ENCODE measurements at regions not wholly inside any gene's neighbourhood (a gene's known extent, or its start where the extent isn't known, plus 50 kb on each side); places are given as distances from the start of the nearest gene placed in this dataset.

- TF ChIP-seq CTCF (IDR thresholded peaks at IDR 0.05; ENCODE audit: low read depth, low read length) = no peak
- TF ChIP-seq MYC (IDR thresholded peaks at IDR 0.05; ENCODE audit: low read depth, low read length) = no peak
- no peak for TF ChIP-seq POLR2A (IDR thresholded peaks at IDR 0.05; ENCODE audit: extremely low read depth, insufficient read length)
These were observed 464.7 kb upstream of the KLF4 start for GRCh38 chr9:107954312-107954711.
